ENCODE measurements at regions not wholly inside any gene's neighbourhood (a gene's known extent, or its start where the extent isn't known, plus 50 kb on each side); places are given as distances from the start of the nearest gene placed in this dataset.

DNA sequence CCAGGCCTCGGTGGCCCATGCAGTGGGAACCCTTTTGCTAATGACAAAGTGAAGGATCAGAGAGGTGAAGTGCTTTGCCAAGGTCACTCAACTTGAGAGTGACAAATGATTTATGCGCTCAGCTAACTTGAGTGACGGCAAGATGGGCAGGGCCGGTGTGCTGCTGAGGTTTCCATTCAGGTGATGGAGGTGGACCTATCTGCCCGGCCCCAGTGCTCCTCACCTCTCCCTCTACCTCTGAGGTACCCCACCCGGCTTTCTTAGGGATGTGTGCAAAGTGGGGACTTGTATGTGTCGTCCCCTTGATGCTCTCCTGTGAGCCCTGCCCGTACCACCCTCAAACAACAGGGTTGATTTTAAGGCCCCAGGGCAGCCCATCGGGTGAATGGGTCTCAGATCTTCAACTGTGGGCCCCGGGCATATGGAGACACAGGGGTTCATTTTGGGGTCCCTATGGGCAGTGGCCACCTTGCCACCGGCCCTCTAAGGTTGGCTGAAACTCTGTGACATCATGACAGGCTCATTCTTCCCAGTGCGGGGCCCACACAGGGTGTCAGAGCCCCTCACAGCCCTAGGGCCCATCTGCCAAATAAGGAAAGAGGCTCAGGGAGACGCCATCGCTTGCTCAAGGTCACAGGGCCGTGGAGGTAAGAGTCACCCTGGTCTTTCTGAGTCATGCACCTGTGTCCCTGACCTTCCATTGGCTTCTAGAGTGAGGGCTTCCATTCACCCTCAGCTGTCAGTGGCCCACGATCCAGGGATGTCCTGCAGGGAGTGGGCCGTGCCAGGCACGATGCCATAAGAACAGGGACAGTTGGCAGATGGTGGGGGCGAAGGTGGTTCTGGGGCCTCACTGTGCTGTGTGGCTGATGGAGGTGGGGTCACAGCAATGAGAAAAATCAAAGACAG lies 170.6 kb upstream of the MVB12B start:
- H3K27ac Mint-ChIP-seq, result no peak overlapping the region
- H3K4me1 Mint-ChIP-seq (ENCODE audit: low read depth), result no peaks in the 10 kb centered on the region
- peaks cover 12% of the 10 kb centered on the region for H3K27me3 Mint-ChIP-seq
- H3K36me3 Mint-ChIP-seq (ENCODE audit: low read depth), result no peaks in the 10 kb centered on the region
- no peak overlapping the region for H3K4me3 Mint-ChIP-seq
- H3K9me3 Mint-ChIP-seq, result no peaks in the 10 kb centered on the region

GRCh38 chr9:126156898-126157297 lies 169.7 kb upstream of the MVB12B start:
- Mint-ChIP-seq H3K9me3 (no peaks in the 10 kb centered on the region), H3K36me3 (ENCODE audit: low read depth) (no peaks in the 10 kb centered on the region), H3K27ac (no peak overlapping the region), H3K4me1 (ENCODE audit: low read depth) (no peaks in the 10 kb centered on the region), H3K4me3 (no peak overlapping the region), H3K27me3 (peaks cover 12% of the 10 kb centered on the region)

DNA sequence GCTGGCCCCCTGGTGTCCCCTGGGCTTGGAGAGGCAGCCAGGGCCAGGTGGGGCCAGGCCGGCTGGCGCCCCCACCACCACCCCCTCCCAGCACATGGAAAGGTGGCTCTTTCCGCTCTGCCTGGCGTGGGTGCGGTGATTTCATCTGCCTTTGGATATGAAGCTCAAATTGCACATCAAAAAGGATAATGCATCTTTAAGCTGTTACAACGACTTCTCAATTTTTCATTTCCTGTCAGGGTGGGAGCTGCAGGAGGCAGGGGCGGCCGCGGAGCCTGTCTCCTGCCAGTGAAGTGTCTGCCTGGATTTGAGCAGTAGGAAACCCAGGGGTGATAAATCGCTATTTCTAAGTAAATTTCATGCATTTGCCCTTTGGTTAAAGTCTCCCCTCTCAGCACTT lies 169.2 kb upstream of the MVB12B start:
- Mint-ChIP-seq H3K9me3 (no peaks in the 10 kb centered on the region), H3K27ac (no peak overlapping the region), H3K36me3 (ENCODE audit: low read depth) (no peaks in the 10 kb centered on the region), H3K4me1 (ENCODE audit: low read depth) (no peaks in the 10 kb centered on the region), H3K27me3 (peaks cover 9% of the 10 kb centered on the region), H3K4me3 (no peak overlapping the region)

- H3K4me1 Mint-ChIP-seq (ENCODE audit: low read depth), result no peaks in the 10 kb centered on the region
- no peaks in the 10 kb centered on the region for H3K36me3 Mint-ChIP-seq (ENCODE audit: low read depth)
- H3K27me3 Mint-ChIP-seq, result peaks cover 5% of the 10 kb centered on the region
- H3K4me3 Mint-ChIP-seq, result no peak overlapping the region
- H3K9me3 Mint-ChIP-seq, result no peaks in the 10 kb centered on the region
- H3K27ac Mint-ChIP-seq, result no peak overlapping the region
These were observed 168.6 kb upstream of the MVB12B start for GRCh38 chr9:126157826-126158587.

DNA sequence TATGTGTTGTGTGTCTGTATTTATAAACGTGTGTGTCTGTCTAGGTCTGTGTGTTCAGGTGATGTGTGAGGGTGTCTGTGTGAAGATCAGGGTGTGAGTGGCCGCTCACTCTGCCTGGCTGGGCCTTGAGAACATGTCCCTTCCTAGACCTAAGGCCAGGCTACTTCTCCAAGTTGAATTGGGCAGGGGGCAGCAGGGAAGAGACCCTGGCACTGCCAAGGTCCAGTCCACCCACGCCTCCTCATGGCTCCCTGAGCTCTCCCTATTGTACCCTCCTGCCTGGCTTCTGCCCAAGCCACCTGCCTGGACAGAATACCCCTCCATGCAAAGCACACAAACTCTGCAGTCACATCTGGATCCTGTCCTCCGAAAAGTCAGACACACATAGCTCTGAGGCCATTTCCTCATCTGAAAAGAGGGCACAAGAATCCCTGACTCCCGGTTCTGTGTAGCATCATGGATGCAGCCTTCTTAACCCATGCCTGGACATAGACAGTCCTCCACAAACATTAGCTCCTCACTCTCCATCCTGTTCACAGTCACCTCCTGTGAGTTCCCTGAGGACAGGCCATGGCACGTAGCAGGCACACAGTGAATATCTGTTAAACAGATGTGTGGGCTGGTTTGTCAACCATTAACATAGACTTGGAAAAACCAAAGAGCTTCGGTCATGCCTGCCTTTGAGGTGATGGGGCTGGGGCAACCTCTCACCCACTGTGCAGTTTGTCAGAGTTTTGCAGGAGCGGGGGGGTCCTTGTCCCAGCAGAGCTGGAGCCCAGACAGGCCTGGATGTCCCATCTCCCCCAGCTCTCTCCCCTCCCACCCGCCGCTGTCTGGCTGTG lies 167.8 kb upstream of the MVB12B start:
- H3K9me3 Mint-ChIP-seq, result no peaks in the 10 kb centered on the region
- no peak overlapping the region for H3K27ac Mint-ChIP-seq
- H3K4me3 Mint-ChIP-seq, result no peak overlapping the region
- no peaks in the 10 kb centered on the region for H3K4me1 Mint-ChIP-seq (ENCODE audit: low read depth)
- no peaks in the 10 kb centered on the region for H3K27me3 Mint-ChIP-seq
- no peaks in the 10 kb centered on the region for H3K36me3 Mint-ChIP-seq (ENCODE audit: low read depth)

- no peak overlapping the region for H3K4me3 Mint-ChIP-seq
- H3K4me1 Mint-ChIP-seq (ENCODE audit: low read depth), result no peaks in the 10 kb centered on the region
- no peaks in the 10 kb centered on the region for H3K36me3 Mint-ChIP-seq (ENCODE audit: low read depth)
- no peaks in the 10 kb centered on the region for H3K9me3 Mint-ChIP-seq
- H3K27me3 Mint-ChIP-seq, result no peaks in the 10 kb centered on the region
- no peak overlapping the region for H3K27ac Mint-ChIP-seq
These were observed 167.1 kb upstream of the MVB12B start for GRCh38 chr9:126159430-126160060.

DNA sequence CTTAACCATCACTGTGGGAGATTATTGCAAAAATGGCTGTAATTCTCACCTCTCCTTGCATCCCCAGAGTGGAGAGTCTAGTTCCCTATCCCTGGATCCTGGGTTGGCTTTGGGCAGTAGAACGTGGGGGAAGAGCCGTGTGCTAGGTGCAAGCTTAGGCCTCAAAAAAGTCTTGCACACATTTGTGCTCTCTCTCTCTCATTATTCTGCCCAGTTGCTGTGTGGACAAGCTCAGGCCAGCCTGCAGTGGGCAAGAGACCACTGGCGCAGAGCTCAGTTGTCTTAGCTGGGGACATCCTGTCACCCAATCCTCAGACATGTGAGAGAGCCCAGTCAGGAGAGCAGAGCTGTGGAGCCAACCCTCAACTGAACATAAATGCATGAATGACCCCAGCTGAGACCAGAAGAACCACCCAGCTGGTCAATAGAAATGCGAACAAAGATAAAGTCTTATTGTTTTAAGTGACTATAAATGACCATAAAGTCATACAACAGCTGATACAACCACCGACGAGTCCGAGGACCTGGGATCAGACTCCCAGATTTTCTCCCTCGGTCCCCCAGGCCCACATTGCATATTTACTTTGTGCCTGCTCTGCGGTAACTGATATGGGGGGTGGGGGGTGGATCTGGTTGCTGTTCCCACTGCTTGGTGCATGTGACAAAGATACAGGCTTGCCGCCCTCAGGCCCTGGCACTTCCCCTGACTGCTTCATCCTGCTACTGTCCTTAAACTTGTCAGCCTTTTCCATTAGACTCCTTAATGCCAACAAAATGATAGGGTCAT lies 166.4 kb upstream of the MVB12B start:
- H3K36me3 Mint-ChIP-seq (ENCODE audit: low read depth), result no peaks in the 10 kb centered on the region
- no peaks in the 10 kb centered on the region for H3K9me3 Mint-ChIP-seq
- no peak overlapping the region for H3K27ac Mint-ChIP-seq
- no peak overlapping the region for H3K4me3 Mint-ChIP-seq
- no peaks in the 10 kb centered on the region for H3K27me3 Mint-ChIP-seq
- no peaks in the 10 kb centered on the region for H3K4me1 Mint-ChIP-seq (ENCODE audit: low read depth)

DNA sequence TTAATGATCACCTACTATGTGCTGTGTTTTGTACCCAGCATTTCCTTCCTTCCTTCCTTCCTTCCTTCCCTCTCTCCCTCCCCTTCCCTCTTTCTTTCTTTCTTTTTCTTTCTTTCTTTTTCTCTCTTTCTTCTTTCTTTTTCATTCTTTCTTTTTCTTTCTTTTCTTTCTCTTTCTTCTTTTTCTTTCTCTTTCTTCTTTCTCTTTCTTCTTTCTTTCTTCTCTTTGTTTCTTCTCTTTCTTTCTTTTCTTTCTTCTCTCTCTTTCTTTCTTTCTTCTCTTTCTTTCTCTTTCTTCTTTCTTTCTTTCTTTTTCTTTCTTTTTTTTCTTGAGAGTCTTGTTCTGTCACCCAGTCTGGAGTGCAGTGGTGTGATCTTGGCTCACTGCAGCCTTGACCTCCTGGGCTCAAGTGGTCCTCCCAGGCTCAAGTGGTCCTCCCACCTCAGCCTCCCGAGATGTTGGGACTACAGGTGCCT lies 165.7 kb upstream of the MVB12B start:
- Mint-ChIP-seq H3K9me3 (no peaks in the 10 kb centered on the region), H3K36me3 (ENCODE audit: low read depth) (no peaks in the 10 kb centered on the region), H3K4me1 (ENCODE audit: low read depth) (no peaks in the 10 kb centered on the region), H3K27me3 (no peaks in the 10 kb centered on the region), H3K27ac (no peak overlapping the region), H3K4me3 (no peak overlapping the region)

GRCh38 chr9:126162611-126163381 lies 163.8 kb upstream of the MVB12B start:
- H3K9me3 Mint-ChIP-seq, result no peaks in the 10 kb centered on the region
- no peaks in the 10 kb centered on the region for H3K4me1 Mint-ChIP-seq (ENCODE audit: low read depth)
- no peak overlapping the region for H3K4me3 Mint-ChIP-seq
- peaks cover 8% of the 10 kb centered on the region for H3K27me3 Mint-ChIP-seq
- no peaks in the 10 kb centered on the region for H3K36me3 Mint-ChIP-seq (ENCODE audit: low read depth)
- H3K27ac Mint-ChIP-seq, result no peak overlapping the region

DNA sequence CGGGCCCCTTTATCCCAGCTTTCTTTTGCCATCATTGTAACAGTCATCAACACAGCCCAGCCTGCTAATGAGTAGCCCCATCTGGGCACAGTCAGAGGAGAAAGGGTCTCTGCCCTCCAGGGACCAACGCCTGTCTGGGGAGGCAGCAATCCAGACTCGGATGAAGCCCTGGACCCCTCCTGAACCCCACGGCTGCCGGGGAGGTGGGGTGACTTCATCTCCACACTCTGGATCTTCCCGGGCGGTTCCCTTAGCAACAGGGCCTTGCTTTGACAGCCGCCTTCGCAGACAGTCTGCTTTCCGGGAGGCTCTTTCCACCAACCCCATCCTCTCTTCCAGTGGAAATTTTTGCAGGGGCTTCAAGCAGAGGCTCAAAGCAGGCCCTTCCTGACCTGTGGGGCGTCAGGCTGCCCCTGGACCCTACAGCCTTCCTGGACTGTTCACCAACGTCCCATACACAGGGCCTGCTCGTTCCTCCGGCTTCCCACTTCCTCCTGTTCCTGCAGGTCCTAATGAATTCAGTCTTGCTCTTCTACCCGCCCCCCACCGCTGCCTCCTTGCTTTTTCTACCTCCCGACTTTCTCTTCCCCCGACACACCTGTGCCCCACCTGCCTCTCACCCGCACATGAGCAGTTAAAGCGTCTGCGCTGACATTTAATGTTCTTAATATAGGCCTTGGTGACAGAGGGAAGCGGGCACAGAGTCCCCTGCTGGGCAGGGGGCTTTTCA lies 161.7 kb upstream of the MVB12B start:
- Mint-ChIP-seq H3K4me1 (ENCODE audit: low read depth) (no peaks in the 10 kb centered on the region), H3K9me3 (no peaks in the 10 kb centered on the region), H3K27ac (no peak overlapping the region), H3K27me3 (peaks cover 17% of the 10 kb centered on the region), H3K4me3 (no peak overlapping the region), H3K36me3 (ENCODE audit: low read depth) (no peaks in the 10 kb centered on the region)

GRCh38 chr9:126165755-126166154 lies 160.9 kb upstream of the MVB12B start:
- H3K36me3 Mint-ChIP-seq (ENCODE audit: low read depth), result no peaks in the 10 kb centered on the region
- no peaks in the 10 kb centered on the region for H3K4me1 Mint-ChIP-seq (ENCODE audit: low read depth)
- peaks cover 19% of the 10 kb centered on the region for H3K27me3 Mint-ChIP-seq
- H3K9me3 Mint-ChIP-seq, result no peaks in the 10 kb centered on the region
- no peak overlapping the region for H3K27ac Mint-ChIP-seq
- H3K4me3 Mint-ChIP-seq, result no peak overlapping the region

- Mint-ChIP-seq H3K9me3 (no peaks in the 10 kb centered on the region), H3K27ac (no peak overlapping the region), H3K27me3 (peaks cover 19% of the 10 kb centered on the region), H3K4me3 (no peak overlapping the region), H3K4me1 (ENCODE audit: low read depth) (no peaks in the 10 kb centered on the region), H3K36me3 (ENCODE audit: low read depth) (no peaks in the 10 kb centered on the region)
These were observed 160.3 kb upstream of the MVB12B start for GRCh38 chr9:126166291-126166690.

DNA sequence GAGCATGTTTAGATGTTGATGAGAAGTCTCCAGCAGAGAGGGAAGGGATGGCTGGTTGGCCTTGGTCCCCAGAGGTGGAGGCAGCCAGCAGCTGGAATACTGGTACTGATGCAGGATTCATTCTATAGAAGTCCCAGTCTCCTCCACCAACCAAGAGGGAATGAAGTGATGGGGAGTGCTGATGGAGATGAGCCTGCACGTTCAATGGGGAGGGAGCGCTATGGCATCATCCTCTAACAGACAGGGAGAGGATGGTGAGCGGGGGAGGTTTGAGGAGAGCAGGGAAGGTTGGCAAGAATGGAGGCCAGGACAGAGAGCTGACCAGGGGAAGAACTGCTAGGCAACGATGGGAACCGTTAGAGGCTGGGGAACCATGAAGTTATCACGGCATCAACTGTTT lies 159.8 kb upstream of the MVB12B start:
- Mint-ChIP-seq H3K36me3 (ENCODE audit: low read depth) (no peaks in the 10 kb centered on the region), H3K4me1 (ENCODE audit: low read depth) (no peaks in the 10 kb centered on the region), H3K27me3 (peaks cover 20% of the 10 kb centered on the region), H3K4me3 (no peak overlapping the region), H3K27ac (no peak overlapping the region), H3K9me3 (no peaks in the 10 kb centered on the region)
